Limb (tissue), 2 donors: ENCODE measurements at regions not wholly inside any gene's neighbourhood (a gene's known extent, or its start where the extent isn't known, plus 50 kb on each side); places are given as distances from the start of the nearest gene placed in this dataset.
A peak's percentile ranks its signal among the peaks of the same experiment; 100 is the strongest.

Experiments used
- DNase-seq, 2 donors: peaks; one replicate each; pipeline ENCODE4 v3.0.0-alpha.2; 2016; ENCODE audit errors: extremely low spot score in 2 of 2

GRCh38 chr3:137202941-137203340 is 245.2 kb downstream of the IL20RB start:
- no peak for DNase-seq

- DNase-seq = peak in 1 of 2 donors; percentile 21
Observed at GRCh38 chr3:137204409-137204808, 246.6 kb downstream of the IL20RB start.

GRCh38 chr3:137205394-137206045 is 247.7 kb downstream of the IL20RB start:
- peak in 1 of 2 donors; percentile 6 for DNase-seq

- no peak for DNase-seq
Observed at GRCh38 chr3:137207616-137208015, 249.8 kb downstream of the IL20RB start.

- DNase-seq = no peak
Observed at GRCh38 chr3:137217733-137218132, 259.9 kb downstream of the IL20RB start.

- DNase-seq = no peak
Observed at GRCh38 chr3:137219801-137220445, 262.1 kb downstream of the IL20RB start.

GRCh38 chr3:137222736-137223225 is 265.0 kb downstream of the IL20RB start:
- no peak for DNase-seq

GRCh38 chr3:137224464-137224863 is 266.7 kb downstream of the IL20RB start:
- no peak for DNase-seq

- no peak for DNase-seq
Observed at GRCh38 chr3:137242836-137243400, 285.1 kb downstream of the IL20RB start.

GRCh38 chr3:137246491-137246890 is 288.7 kb downstream of the IL20RB start:
- DNase-seq = no peak

GRCh38 chr3:137249311-137249940 is 291.6 kb downstream of the IL20RB start:
- DNase-seq = no peak

GRCh38 chr3:137259089-137259488 is 301.3 kb downstream of the IL20RB start:
- DNase-seq = no peak

GRCh38 chr3:137259701-137260100 is 301.9 kb downstream of the IL20RB start:
- DNase-seq = peak in 1 of 2 donors; percentile 47

GRCh38 chr3:137264071-137264820 is 306.5 kb downstream of the IL20RB start:
- DNase-seq = peak; percentile 67 to 75

- DNase-seq = no peak
Observed at GRCh38 chr3:137264843-137265330, 307.1 kb downstream of the IL20RB start.

GRCh38 chr3:137282871-137283270 is 325.1 kb downstream of the IL20RB start:
- DNase-seq = no peak

GRCh38 chr3:137285924-137286323 is 328.1 kb downstream of the IL20RB start:
- no peak for DNase-seq

- no peak for DNase-seq
Observed at GRCh38 chr3:137293086-137293485, 335.3 kb downstream of the IL20RB start.

- no peak for DNase-seq
Observed at GRCh38 chr3:137294139-137294538, 336.4 kb downstream of the IL20RB start.

GRCh38 chr3:137294839-137295238 is 337.1 kb downstream of the IL20RB start:
- no peak for DNase-seq

GRCh38 chr3:137295336-137295735 is 337.6 kb downstream of the IL20RB start:
- DNase-seq = no peak
